GM23338 (cell line): ENCODE measurements at regions not wholly inside any gene's neighbourhood (a gene's known extent, or its start where the extent isn't known, plus 50 kb on each side); places are given as distances from the start of the nearest gene placed in this dataset.
"Not testable (repeated sequence)": the region's sequence is repeated elsewhere in the genome, so short reads cannot be mapped to it uniquely, and the experiment has no call there.

Experiments used
- ATAC-seq: fragments of 200-7000 bp; cut with Tn5 transposase; 3 replicates; pipeline ENCODE4 v1.9.1; 2020
- DNase-seq: peaks from one replicate; pipeline ENCODE4 v3.0.0-alpha.2; 2015; ENCODE audit warnings: low spot score
- H2AFZ ChIP-seq: fragments of 200-600 bp; sonication (generic); 2 replicates; pipeline ENCODE4 v1.8.0; 2016; ENCODE audit warnings: antibody characterized with exemption, mild to moderate bottlenecking, moderate library complexity
- H3F3A ChIP-seq: fragments of 200-600 bp; sonication (generic); replicated peaks from 2 replicates; pipeline ENCODE4 v1.8.0; 2017; ENCODE audit warnings: antibody characterized with exemption, mixed run types, low read depth
- H3K27ac ChIP-seq: fragments of 200-600 bp; sonication (generic); 2 replicates; pipeline ENCODE4 v1.6.1; 2016; ENCODE audit warnings: low read depth
- H3K27me3 ChIP-seq: fragments of 200-600 bp; sonication (generic); 2 replicates; pipeline ENCODE4 v1.8.0; 2016; ENCODE audit warnings: mild to moderate bottlenecking, mixed run types, moderate library complexity; ENCODE audit not compliant: insufficient read depth
- H3K36me3 ChIP-seq: fragments of 200-600 bp; sonication (generic); 2 replicates; pipeline ENCODE4 v1.8.0; 2016; ENCODE audit warnings: mild to moderate bottlenecking; ENCODE audit not compliant: insufficient read depth
- H3K4me1 ChIP-seq: fragments of 200-600 bp; sonication (generic); 2 replicates; pipeline ENCODE4 v1.8.0; 2016; ENCODE audit warnings: mild to moderate bottlenecking, moderate library complexity; ENCODE audit not compliant: insufficient read depth
- H3K4me2 ChIP-seq: fragments of 200-600 bp; sonication (generic); 2 replicates; pipeline ENCODE4 v1.7.1; 2017; ENCODE audit warnings: mixed run types
- H3K4me3 ChIP-seq: fragments of 200-600 bp; sonication (generic); 2 replicates; pipeline ENCODE4 v1.6.1; 2016; ENCODE audit warnings: mixed run types
- H3K79me2 ChIP-seq: fragments of 200-600 bp; sonication (generic); replicated peaks from 2 replicates; pipeline ENCODE4 v1.8.0; 2017; ENCODE audit warnings: mild to moderate bottlenecking; ENCODE audit not compliant: insufficient read depth
- H3K9me2 ChIP-seq: fragments of 200-600 bp; sonication (generic); 2 replicates; pipeline ENCODE4 v1.8.0; 2017; ENCODE audit not compliant: insufficient read depth
- H4K20me1 ChIP-seq: fragments of 200-600 bp; sonication (generic); replicated peaks from 2 replicates; pipeline ENCODE4 v1.8.0; 2017; ENCODE audit warnings: mild to moderate bottlenecking; ENCODE audit not compliant: insufficient read depth
- H3K27ac Mint-ChIP-seq: 2 replicates; pipeline ENCODE4 v1.8.0; 2020; ENCODE audit warnings: inconsistent platforms, mild to moderate bottlenecking, moderate library complexity, mixed read lengths
- H3K27me3 Mint-ChIP-seq: 3 replicates; pipeline ENCODE4 v1.8.0; 2022; ENCODE audit warnings: low read depth, mild to moderate bottlenecking, moderate library complexity, mixed read lengths, inconsistent platforms; ENCODE audit not compliant: insufficient read depth, poor library complexity
- H3K36me3 Mint-ChIP-seq: 3 replicates; pipeline ENCODE4 v1.8.0; 2021; ENCODE audit warnings: low read depth, mild to moderate bottlenecking, inconsistent platforms, moderate library complexity, mixed read lengths
- H3K4me1 Mint-ChIP-seq: 3 replicates; pipeline ENCODE4 v1.8.0; 2020; ENCODE audit warnings: mild to moderate bottlenecking, inconsistent platforms, mixed read lengths
- H3K4me3 Mint-ChIP-seq: 3 replicates; pipeline ENCODE4 v1.8.0; 2021; ENCODE audit warnings: moderate library complexity, mild to moderate bottlenecking, inconsistent platforms, mixed read lengths
- H3K9me3 Mint-ChIP-seq: 3 replicates; pipeline ENCODE4 v1.8.0; 2020; ENCODE audit warnings: moderate library complexity, mild to moderate bottlenecking, inconsistent platforms, mixed read lengths
- EZH2 ChIP-seq: fragments of 200-600 bp; sonication (generic); IDR thresholded peaks from one replicate; pipeline ENCODE4 v1.8.0; 2017; ENCODE audit warnings: antibody characterized with exemption, mild to moderate bottlenecking, low read depth; ENCODE audit not compliant: unreplicated experiment
- EZH2phosphoT487 ChIP-seq: fragments of 200-600 bp; sonication (generic); IDR thresholded peaks from one replicate; pipeline ENCODE4 v1.8.1; 2018; ENCODE audit warnings: antibody characterized with exemption; ENCODE audit not compliant: unreplicated experiment
- JUNB ChIP-seq: IDR thresholded peaks from one replicate; pipeline ENCODE4 v1.6.1; 2016; ENCODE audit warnings: antibody characterized with exemption; ENCODE audit not compliant: unreplicated experiment
- ZNF331 ChIP-seq: fragments of 250-450 bp; sonication (Bioruptor Pico); IDR thresholded peaks from 2 replicates; pipeline ENCODE4 v1.5.0; 2020; ENCODE audit warnings: low read depth, mild to moderate bottlenecking, moderate library complexity

DNA sequence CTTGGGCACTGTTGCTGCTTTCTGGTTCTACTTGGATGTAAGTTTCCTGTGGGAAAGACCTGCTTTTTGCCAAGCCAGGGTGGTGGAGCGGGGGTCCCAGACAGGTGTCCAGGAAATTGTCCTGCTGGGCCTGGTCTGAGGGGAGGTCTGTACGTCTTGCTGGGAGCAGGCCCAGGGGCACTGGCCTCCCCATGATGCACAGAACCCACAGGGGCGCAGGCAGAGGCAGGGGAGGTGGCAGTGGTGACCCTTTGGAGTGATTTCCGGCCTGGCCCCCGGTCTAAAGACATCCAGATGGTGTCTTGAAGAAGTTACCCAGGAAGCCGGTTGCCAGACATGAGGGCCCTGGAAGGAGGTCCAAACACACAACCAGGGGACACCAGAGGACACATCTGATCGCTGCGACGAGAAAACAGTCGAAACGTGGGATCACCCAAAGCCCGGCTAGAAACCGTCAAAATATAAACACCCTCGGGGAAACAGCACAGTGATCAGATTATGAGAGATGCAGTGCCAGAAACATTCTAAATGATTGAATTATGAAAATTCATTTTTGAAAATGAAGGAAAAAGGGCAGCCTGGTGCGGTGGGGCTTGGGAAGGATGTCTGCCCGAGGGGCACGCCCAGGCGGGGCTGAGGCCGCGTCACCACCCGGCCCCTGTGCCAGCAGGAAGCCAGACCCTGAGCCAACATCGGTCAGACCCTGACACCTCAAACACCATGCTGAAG is 59.6 kb downstream of the TMEM270 start:
- DNase-seq, result no peak
- peaks cover 16% of the 10 kb centered on the region for H3K4me1 ChIP-seq
- Mint-ChIP-seq H3K36me3 (no peaks in the 10 kb centered on the region), H3K27ac (peak overlapping the region; percentile 69; the same call in 1 of the 2 replicates), H3K9me3 (no peaks in the 10 kb centered on the region), H3K4me3 (no peak overlapping the region), H3K27me3 (peaks cover 13% of the 10 kb centered on the region), H3K4me1 (peaks cover 25% of the 10 kb centered on the region)
- H3K4me2 ChIP-seq, result no peak overlapping the region
- H3K79me2 ChIP-seq, result no peaks in the 10 kb centered on the region
- H3K27me3 ChIP-seq, result no peaks in the 10 kb centered on the region
- no peaks in the 10 kb centered on the region for H3F3A ChIP-seq
- H4K20me1 ChIP-seq, result no peaks in the 10 kb centered on the region
- no peak for ATAC-seq
- no peak overlapping the region for H3K27ac ChIP-seq
- H2AFZ ChIP-seq, result peak overlapping the region; percentile 85
- H3K4me3 ChIP-seq, result no peak overlapping the region
- no peaks in the 10 kb centered on the region for H3K36me3 ChIP-seq
- TF ChIP-seq EZH2 (no peak), JUNB (no peak), EZH2phosphoT487 (no peak)
- H3K9me2 ChIP-seq, result 0 out of 2 replicates have a peak, but pooled peaks cover 4% of the 10 kb centered on the region

DNA sequence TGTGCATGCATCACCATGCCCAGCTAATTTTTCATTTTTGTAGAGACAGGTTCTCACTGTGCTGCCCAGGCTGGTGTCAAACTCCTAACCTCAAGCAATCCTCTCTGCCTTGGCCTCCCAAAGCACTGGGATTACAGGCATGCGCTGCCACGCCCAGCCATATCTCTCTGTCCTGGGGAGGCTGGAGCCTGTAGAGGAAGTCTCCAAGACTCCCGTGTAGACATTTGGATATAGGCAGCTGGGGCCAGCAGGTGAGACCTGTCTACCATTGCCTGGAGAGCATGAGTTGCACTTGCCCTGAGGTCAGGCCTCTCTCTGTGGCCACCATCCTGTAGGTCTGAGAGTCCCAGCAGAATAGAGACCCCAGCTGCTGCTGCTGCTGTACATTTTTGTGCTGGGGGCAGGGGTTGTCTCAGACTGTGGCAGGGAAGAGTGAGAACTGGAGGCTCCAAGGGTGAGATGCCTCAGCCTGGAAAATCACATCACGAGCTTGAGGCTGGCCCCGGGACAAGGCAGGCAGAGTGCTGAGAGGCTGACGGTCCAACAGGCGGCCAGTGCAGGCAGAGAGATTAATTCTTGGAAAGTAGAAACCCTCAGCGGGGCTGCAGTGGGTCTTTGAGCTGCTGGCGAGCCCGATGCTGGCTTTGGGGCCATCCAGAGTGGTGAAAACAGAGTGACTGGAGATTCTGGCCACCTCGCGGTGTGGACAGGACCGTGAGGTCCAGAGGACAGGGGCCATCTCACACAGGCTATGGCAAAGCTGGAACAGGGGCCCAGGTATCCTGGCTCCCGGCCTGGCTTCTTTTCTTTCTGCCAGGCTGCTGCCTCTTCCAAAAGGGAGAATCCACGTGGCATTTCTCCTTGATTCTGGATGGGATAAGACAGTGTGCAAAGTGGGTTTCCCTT is 60.9 kb downstream of the TMEM270 start:
- no peaks in the 10 kb centered on the region for H3F3A ChIP-seq
- H3K4me3 Mint-ChIP-seq, result no peak overlapping the region
- no peaks in the 10 kb centered on the region for H3K36me3 ChIP-seq
- H3K27ac Mint-ChIP-seq, result no peak overlapping the region; the same call in 1 of the 2 replicates
- H3K27me3 Mint-ChIP-seq, result peaks cover 13% of the 10 kb centered on the region
- H3K9me2 ChIP-seq, result 0 out of 2 replicates have a peak, but pooled peaks cover 4% of the 10 kb centered on the region
- no peak overlapping the region for H3K27ac ChIP-seq
- H3K9me3 Mint-ChIP-seq, result no peaks in the 10 kb centered on the region
- ATAC-seq (no peak), DNase-seq (no peak)
- peak overlapping the region; percentile 63 for H2AFZ ChIP-seq
- H3K4me2 ChIP-seq, result no peak overlapping the region
- no peak overlapping the region for H3K4me3 ChIP-seq
- peaks cover 16% of the 10 kb centered on the region for H3K4me1 ChIP-seq
- no peaks in the 10 kb centered on the region for H3K36me3 Mint-ChIP-seq
- H3K4me1 Mint-ChIP-seq, result peaks cover 19% of the 10 kb centered on the region
- no peaks in the 10 kb centered on the region for H3K79me2 ChIP-seq
- no peak for TF ChIP-seq EZH2
- TF ChIP-seq ZNF331, result no peak
- H4K20me1 ChIP-seq, result no peaks in the 10 kb centered on the region
- H3K27me3 ChIP-seq, result no peaks in the 10 kb centered on the region

DNA sequence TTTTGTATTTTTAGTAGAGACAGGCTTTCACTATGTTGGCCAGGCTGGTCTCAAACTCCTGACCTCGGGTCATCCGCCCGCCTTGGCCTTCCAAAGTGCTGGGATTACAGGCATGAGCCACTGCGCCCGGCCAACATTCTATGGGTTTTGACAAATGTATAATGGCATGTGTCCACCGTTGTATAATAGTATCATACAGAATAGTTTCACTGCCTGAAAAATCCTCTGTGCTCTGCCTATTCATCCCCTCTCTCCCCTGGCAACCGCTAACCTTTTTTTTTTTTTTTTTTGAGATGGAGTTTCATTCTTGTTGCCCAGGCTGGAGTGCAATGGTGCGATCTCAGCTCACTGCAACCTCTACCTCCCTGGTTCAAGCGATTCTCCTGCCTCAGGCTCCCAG is 67.7 kb downstream of the TMEM270 start:
- not testable (repeated sequence) for H3K9me3 Mint-ChIP-seq, H3K36me3 Mint-ChIP-seq, H3K4me2 ChIP-seq, H3F3A ChIP-seq, H3K4me3 ChIP-seq, H3K4me1 ChIP-seq, H3K27ac Mint-ChIP-seq, H3K9me2 ChIP-seq, H4K20me1 ChIP-seq, H2AFZ ChIP-seq, H3K4me3 Mint-ChIP-seq, ATAC-seq, H3K79me2 ChIP-seq, H3K27me3 ChIP-seq, H3K27ac ChIP-seq, H3K4me1 Mint-ChIP-seq, H3K27me3 Mint-ChIP-seq, DNase-seq, H3K36me3 ChIP-seq
